ENCODE measurements at regions not wholly inside any gene's neighbourhood (a gene's known extent, or its start where the extent isn't known, plus 50 kb on each side); places are given as distances from the start of the nearest gene placed in this dataset.
A peak's percentile ranks its signal among the peaks of the same experiment; 100 is the strongest.

- no peak for TF ChIP-seq CTCF (IDR thresholded peaks at IDR 0.05; ENCODE audit: insufficient read depth, missing control alignments)
- FAIRE-seq (no peak), DNase-seq (ENCODE audit: insufficient read length, low spot score) (no peak)
These were observed 230.4 kb upstream of the PPP1R2C start for GRCh38 chrX:43008356-43008755.

DNA sequence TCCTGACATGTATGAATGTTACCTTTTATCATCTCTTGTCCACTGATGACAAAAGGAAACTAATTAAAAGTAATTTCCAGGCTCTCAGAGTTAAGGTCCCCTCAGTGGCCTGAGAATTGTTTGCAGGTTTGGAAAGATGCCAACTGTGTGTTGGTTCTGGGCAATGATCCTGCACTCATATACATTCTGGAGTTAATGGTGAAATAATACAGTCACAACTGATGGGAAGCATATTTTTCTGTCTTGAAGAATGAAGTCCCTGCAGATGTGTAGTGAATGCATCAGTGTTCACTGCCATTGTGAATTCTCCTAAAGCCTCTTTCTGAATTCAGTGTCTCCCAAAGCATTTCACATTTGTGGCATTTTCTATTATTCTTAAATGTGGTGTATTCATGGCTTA is 238.1 kb upstream of the PPP1R2C start:
- FAIRE-seq (no peak), DNase-seq (ENCODE audit: insufficient read length, low spot score) (no peak)
- TF ChIP-seq CTCF (IDR thresholded peaks at IDR 0.05; ENCODE audit: insufficient read depth, missing control alignments): no peak

DNA sequence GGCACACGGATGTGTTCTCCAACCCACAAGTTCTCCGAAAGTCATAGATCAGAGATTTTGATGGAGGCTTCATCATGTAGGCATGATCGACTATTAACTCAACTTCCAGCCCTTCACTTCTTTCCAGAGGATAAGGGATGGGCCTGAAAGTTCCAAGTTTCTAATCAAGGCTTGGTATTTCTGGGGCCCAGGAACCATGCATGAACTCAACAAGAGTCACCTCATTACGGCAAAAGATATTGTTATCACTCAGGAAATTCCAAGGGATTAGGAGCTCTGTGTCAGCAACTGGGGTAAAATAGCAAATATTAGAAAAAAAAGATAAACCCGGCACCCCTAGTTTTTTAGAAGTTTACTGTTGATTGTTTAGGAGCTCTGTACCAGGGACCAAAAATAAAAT is 240.1 kb upstream of the PPP1R2C start:
- no peak for DNase-seq (ENCODE audit: insufficient read length, low spot score)
- TF ChIP-seq CTCF (IDR thresholded peaks at IDR 0.05; ENCODE audit: insufficient read depth, missing control alignments): no peak
- FAIRE-seq: no peak

GRCh38 chrX:43019021-43019420 is 241.1 kb upstream of the PPP1R2C start:
- no peak for TF ChIP-seq CTCF (IDR thresholded peaks at IDR 0.05; ENCODE audit: insufficient read depth, missing control alignments)
- no peak for FAIRE-seq
- DNase-seq (ENCODE audit: insufficient read length, low spot score): no peak

DNA sequence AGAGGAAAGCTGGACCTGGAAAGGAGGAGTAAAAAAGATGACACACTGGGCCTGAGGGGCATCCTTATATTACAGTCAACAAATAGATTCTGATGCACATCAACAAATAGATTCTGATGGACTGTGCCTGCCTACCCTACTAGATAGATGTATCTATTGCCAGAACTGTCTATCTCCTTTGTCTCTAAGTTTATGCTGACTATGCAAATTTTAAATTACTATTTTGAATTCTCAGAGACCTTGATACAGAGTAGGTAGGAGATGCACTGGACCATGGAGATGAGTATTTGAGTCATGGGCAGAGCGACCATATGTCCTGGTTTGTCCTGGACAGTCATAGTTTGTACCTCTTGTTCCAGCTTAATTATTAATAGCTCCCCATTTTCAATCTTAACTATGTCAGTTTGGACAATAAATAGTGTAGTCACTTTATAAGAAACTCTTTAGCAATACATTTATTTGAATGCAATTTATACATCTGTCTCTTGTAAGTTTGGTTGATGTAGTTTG is 247.9 kb upstream of the PPP1R2C start:
- FAIRE-seq (no peak), DNase-seq (ENCODE audit: insufficient read length, low spot score) (no peak)
- TF ChIP-seq CTCF (IDR thresholded peaks at IDR 0.05; ENCODE audit: insufficient read depth, missing control alignments): no peak

- TF ChIP-seq CTCF (IDR thresholded peaks at IDR 0.05; ENCODE audit: insufficient read depth, missing control alignments): no peak
- FAIRE-seq (peak; percentile 64), DNase-seq (ENCODE audit: insufficient read length, low spot score) (no peak)
These were observed 286.1 kb upstream of the PPP1R2C start for GRCh38 chrX:43064096-43064495.

DNA sequence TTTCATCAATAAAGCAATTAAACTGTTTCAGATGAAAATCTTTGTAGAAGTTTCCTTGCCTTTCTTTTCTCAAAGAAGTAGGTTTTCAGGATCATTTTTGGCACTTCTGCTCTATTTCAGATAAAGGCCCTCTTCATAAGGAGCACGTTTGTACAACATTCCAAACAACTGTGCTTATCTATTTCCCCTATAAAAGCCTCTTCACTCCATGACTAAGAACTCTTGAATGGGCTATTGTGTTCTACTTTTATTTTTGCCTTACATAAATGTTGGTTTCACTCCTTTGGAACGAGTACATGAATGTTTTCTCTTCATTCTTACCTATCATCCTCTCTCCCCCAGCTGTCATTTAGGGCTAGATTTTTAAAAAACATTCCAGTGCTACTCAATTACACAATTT is 288.0 kb upstream of the PPP1R2C start:
- FAIRE-seq: no peak
- DNase-seq (ENCODE audit: insufficient read length, low spot score): no peak

More for the DNA sequence above, 288.0 kb upstream of the PPP1R2C start:
- no peak for TF ChIP-seq CTCF (IDR thresholded peaks at IDR 0.05; ENCODE audit: insufficient read depth, missing control alignments)

All from D721Med (cell line).